ENCODE measurements at regions not wholly inside any gene's neighbourhood (a gene's known extent, or its start where the extent isn't known, plus 50 kb on each side); places are given as distances from the start of the nearest gene placed in this dataset.

DNA sequence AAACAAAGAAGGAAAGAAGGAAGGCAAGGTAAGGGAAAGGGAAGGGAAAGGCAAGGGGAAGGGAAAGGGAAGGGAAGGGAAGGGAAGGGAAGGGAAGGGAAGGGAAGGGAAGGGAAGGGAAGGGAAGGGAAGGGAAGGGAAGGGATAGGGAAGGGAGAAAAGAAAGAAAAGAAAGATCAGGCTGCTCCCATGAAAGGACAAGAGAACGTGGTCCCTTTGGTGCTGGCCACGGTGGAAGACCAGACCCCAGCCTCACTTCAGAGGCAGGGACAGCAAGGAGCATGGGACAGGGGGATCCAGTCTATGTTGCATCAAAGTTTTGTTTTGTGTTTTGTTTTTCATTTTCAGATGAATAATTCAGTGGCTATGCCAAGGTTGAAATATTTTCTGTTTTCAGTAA lies 111.4 kb upstream of the IGF1R start:
- no peaks in the 10 kb centered on the region for H3K9me3 ChIP-seq (ENCODE audit: low read length)
- no peaks in the 10 kb centered on the region for H3K9me2 ChIP-seq (ENCODE audit: insufficient read depth, low read length)
- H3K79me2 ChIP-seq (ENCODE audit: insufficient read depth, low read depth, low read length) = no peaks in the 10 kb centered on the region
- ChIA-PET CTCF (ENCODE audit: unreplicated experiment) (no interaction called here), POLR2A (no interaction called here)
- TF ChIP-seq, protein P1, sequence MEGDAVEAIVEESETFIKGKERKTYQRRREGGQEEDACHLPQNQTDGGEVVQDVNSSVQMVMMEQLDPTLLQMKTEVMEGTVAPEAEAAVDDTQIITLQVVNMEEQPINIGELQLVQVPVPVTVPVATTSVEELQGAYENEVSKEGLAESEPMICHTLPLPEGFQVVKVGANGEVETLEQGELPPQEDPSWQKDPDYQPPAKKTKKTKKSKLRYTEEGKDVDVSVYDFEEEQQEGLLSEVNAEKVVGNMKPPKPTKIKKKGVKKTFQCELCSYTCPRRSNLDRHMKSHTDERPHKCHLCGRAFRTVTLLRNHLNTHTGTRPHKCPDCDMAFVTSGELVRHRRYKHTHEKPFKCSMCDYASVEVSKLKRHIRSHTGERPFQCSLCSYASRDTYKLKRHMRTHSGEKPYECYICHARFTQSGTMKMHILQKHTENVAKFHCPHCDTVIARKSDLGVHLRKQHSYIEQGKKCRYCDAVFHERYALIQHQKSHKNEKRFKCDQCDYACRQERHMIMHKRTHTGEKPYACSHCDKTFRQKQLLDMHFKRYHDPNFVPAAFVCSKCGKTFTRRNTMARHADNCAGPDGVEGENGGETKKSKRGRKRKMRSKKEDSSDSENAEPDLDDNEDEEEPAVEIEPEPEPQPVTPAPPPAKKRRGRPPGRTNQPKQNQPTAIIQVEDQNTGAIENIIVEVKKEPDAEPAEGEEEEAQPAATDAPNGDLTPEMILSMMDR (conservative IDR thresholded peaks at IDR 0.05; ENCODE audit: low read length) = no peak
- TF ChIP-seq EZH2phosphoT487 (IDR thresholded peaks at IDR 0.05; ENCODE audit: borderline replicate concordance, low read depth, low read length) = no peak
- no peaks in the 10 kb centered on the region for H3K4me1 ChIP-seq (ENCODE audit: insufficient read depth, low read length, poor library complexity, severe bottlenecking)
- H2AFZ ChIP-seq (ENCODE audit: low read length) = no peak overlapping the region
- H3K36me3 ChIP-seq (ENCODE audit: insufficient read depth, low read length) = no peaks in the 10 kb centered on the region
- no peak overlapping the region for H3K4me3 ChIP-seq (ENCODE audit: low read depth, low read length, poor library complexity, severe bottlenecking)
- intact Hi-C loops (cut with micrococcal nuclease; ENCODE audit: unreplicated experiment) = no loop called here
- BruUV-seq (replicated peaks) = no TSS peak
- H3K27ac ChIP-seq (ENCODE audit: low read depth, low read length, poor library complexity, severe bottlenecking) = no peak overlapping the region
- no peaks in the 10 kb centered on the region for H4K20me1 ChIP-seq (ENCODE audit: insufficient read depth, low read length)
- no peak for DNase-seq (ENCODE audit: low spot score)
- H3K4me2 ChIP-seq (ENCODE audit: low read length) = no peak overlapping the region

DNA sequence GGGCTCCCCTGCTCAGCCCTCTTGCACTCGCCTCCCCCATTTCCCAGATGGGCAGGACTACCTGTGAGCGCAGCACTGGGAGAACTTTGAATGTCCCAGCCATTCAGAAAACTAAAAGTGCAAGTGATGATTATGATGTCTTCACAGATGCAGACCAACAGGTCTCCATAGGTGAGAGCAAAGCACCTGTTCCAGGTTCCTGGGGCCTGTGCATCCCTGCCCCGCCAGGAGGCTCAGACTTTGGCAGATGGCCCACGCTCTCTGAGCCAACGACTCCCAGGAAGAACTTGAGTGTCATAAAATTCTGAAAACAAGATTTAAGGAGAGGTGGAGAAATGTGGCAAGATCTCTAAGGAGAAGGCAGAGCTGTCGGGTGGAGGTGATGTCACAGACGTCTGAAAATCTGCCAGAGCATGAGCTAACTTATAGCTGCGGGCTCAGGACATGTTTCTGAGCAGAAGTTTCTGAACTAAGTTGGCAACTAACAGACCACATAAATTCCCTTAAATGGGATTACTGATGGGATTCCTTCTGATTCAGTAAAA lies 110.8 kb upstream of the IGF1R start:
- POLR2A ChIA-PET = interaction anchor here (0.5 kb wide), 1 partner anchor 10 kb away, joined by 3 read pairs; no protein-coding TSS in a partner anchor
- TF ChIP-seq, protein P1 (conservative IDR thresholded peaks at IDR 0.05; ENCODE audit: low read length) = no peak
- TF ChIP-seq EZH2phosphoT487 (IDR thresholded peaks at IDR 0.05; ENCODE audit: borderline replicate concordance, low read depth, low read length) = no peak
- Histone ChIP-seq H3K9me2 (ENCODE audit: insufficient read depth, low read length) (no peaks in the 10 kb centered on the region), H3K9me3 (ENCODE audit: low read length) (no peaks in the 10 kb centered on the region), H4K20me1 (ENCODE audit: insufficient read depth, low read length) (no peaks in the 10 kb centered on the region), H3K27ac (ENCODE audit: low read depth, low read length, poor library complexity, severe bottlenecking) (no peak overlapping the region), H3K79me2 (ENCODE audit: insufficient read depth, low read depth, low read length) (no peaks in the 10 kb centered on the region), H2AFZ (ENCODE audit: low read length) (no peak overlapping the region), H3K36me3 (ENCODE audit: insufficient read depth, low read length) (no peaks in the 10 kb centered on the region), H3K4me3 (ENCODE audit: low read depth, low read length, poor library complexity, severe bottlenecking) (no peak overlapping the region), H3K4me1 (ENCODE audit: insufficient read depth, low read length, poor library complexity, severe bottlenecking) (no peaks in the 10 kb centered on the region), H3K4me2 (ENCODE audit: low read length) (no peak overlapping the region)
- CTCF ChIA-PET (ENCODE audit: unreplicated experiment) = no interaction called here
- DNase-seq (ENCODE audit: low spot score) = no peak
- intact Hi-C loops (cut with micrococcal nuclease; ENCODE audit: unreplicated experiment) = no loop called here
- BruUV-seq (replicated peaks) = no TSS peak

GRCh38 chr15:98541519-98541918 lies 106.8 kb upstream of the IGF1R start:
- BruUV-seq (replicated peaks) = no TSS peak
- TF ChIP-seq, protein P1 (conservative IDR thresholded peaks at IDR 0.05; ENCODE audit: low read length) = no peak
- TF ChIP-seq EZH2phosphoT487 (IDR thresholded peaks at IDR 0.05; ENCODE audit: borderline replicate concordance, low read depth, low read length) = no peak

More at GRCh38 chr15:98541519-98541918, 106.8 kb upstream of the IGF1R start:
- Histone ChIP-seq H3K79me2 (ENCODE audit: insufficient read depth, low read depth, low read length) (no peaks in the 10 kb centered on the region), H3K9me3 (ENCODE audit: low read length) (no peaks in the 10 kb centered on the region), H3K27ac (ENCODE audit: low read depth, low read length, poor library complexity, severe bottlenecking) (no peak overlapping the region), H4K20me1 (ENCODE audit: insufficient read depth, low read length) (no peaks in the 10 kb centered on the region), H3K4me1 (ENCODE audit: insufficient read depth, low read length, poor library complexity, severe bottlenecking) (no peaks in the 10 kb centered on the region), H3K9me2 (ENCODE audit: insufficient read depth, low read length) (no peaks in the 10 kb centered on the region), H2AFZ (ENCODE audit: low read length) (no peak overlapping the region), H3K4me3 (ENCODE audit: low read depth, low read length, poor library complexity, severe bottlenecking) (no peak overlapping the region), H3K36me3 (ENCODE audit: insufficient read depth, low read length) (no peaks in the 10 kb centered on the region), H3K4me2 (ENCODE audit: low read length) (no peak overlapping the region)
- ChIA-PET CTCF (ENCODE audit: unreplicated experiment) (no interaction called here), POLR2A (no interaction called here)
- intact Hi-C loops (cut with micrococcal nuclease; ENCODE audit: unreplicated experiment) = no loop called here
- no peak for DNase-seq (ENCODE audit: low spot score)
